A549 (cell line): ENCODE measurements at regions not wholly inside any gene's neighbourhood (a gene's known extent, or its start where the extent isn't known, plus 50 kb on each side); places are given as distances from the start of the nearest gene placed in this dataset.
A peak's percentile ranks its signal among the peaks of the same experiment; 100 is the strongest.

ENCODE experiments used
- ATAC-seq, 2 experiments: fragments of 200-7000 bp in 1 of 2; fragments of >200 bp in 1 of 2; cut with Nextera tagmentation in 1 of 2; cut with Tn5 transposase in 1 of 2; 3 replicates each; pipeline versions ENCODE4 v1.8.0 to v1.9.1; 2018 to 2020; ENCODE audit warnings: mild to moderate bottlenecking in 1 of 2, moderate library complexity in 1 of 2
- CTCF ChIA-PET: fragments of 300-600 bp; sonication (Branson Sonifier 250); formaldehyde crosslinking; extraction: SDS; loops from one replicate; lab custom pipeline; 2021; ENCODE audit warnings: antibody characterized with exemption, inconsistent platforms; lab: Yijun Ruan, JAX
- POLR2A ChIA-PET: fragments of 350-600 bp; formaldehyde crosslinking; extraction: SDS; loops from one replicate; lab custom pipeline; 2021; ENCODE audit warnings: antibody characterized with exemption, inconsistent platforms; lab: Yijun Ruan, JAX
- DNase-seq, 2 experiments: peaks; one replicate each; pipeline versions ENCODE4 v3.0.0 to v3.0.0-alpha.2; 2011 to 2016; ENCODE audit warnings: low read depth in 1 of 2, low spot score in 1 of 2
- FAIRE-seq: peaks from 2 replicates; lab custom pipeline; 2011; peaks lifted over from hg19 to GRCh38; lab: Jason Lieb, UNC
- H3K27ac ChIP-seq, 2 experiments: fragments of >200 bp; sonication (Bioruptor Twin); formaldehyde crosslinking; 3 replicates each; pipeline ENCODE4 v1.5.1; 2016 to 2017
- H3K4me1 ChIP-seq: fragments of >200 bp; sonication (Bioruptor Twin); formaldehyde crosslinking; 3 replicates; pipeline ENCODE4 v1.6.1; 2016
- H3K4me2 ChIP-seq: fragments of >200 bp; sonication (Bioruptor Twin); formaldehyde crosslinking; 3 replicates; pipeline ENCODE4 v1.6.1; 2016
- H3K4me3 ChIP-seq: fragments of >200 bp; sonication (Bioruptor Twin); formaldehyde crosslinking; 3 replicates; pipeline ENCODE4 v1.5.1; 2016
- H3K9me3 ChIP-seq: fragments of >200 bp; sonication (Bioruptor Twin); formaldehyde crosslinking; 3 replicates; pipeline ENCODE4 v1.6.1; 2016
- CEBPB ChIP-seq, 2 experiments: fragments of >200 bp in 1 of 2; sonication (Bioruptor Twin) in 1 of 2; formaldehyde crosslinking in 1 of 2; IDR thresholded peaks; 2 replicates each; pipeline ENCODE4 v1.6.1; 2012 to 2016
- EHF ChIP-seq: fragments of 250-450 bp; sonication (Bioruptor Pico); IDR thresholded peaks from 2 replicates; pipeline ENCODE4 v1.5.0; 2020; ENCODE audit warnings: mild to moderate bottlenecking
- HOXB13 ChIP-seq: fragments of 250-450 bp; sonication (Bioruptor Pico); IDR thresholded peaks from 2 replicates; pipeline ENCODE4 v1.5.0; 2020; ENCODE audit warnings: low read depth, mild to moderate bottlenecking, moderate library complexity
- HOXB5 ChIP-seq: fragments of 250-450 bp; sonication (Bioruptor Pico); IDR thresholded peaks from 2 replicates; pipeline ENCODE4 v1.5.0; 2020; ENCODE audit warnings: mild to moderate bottlenecking, moderate library complexity
- JUN ChIP-seq, 2 experiments: fragments of >200 bp; sonication (Bioruptor Twin); formaldehyde crosslinking; IDR thresholded peaks; 2 replicates in 1 of 2; 3 replicates in 1 of 2; pipeline ENCODE4 v1.6.1; 2016 to 2017
- KDM1A ChIP-seq: fragments of 200-600 bp; sonication (generic); IDR thresholded peaks from 2 replicates; pipeline ENCODE4 v1.6.1; 2016; ENCODE audit warnings: low read depth, mild to moderate bottlenecking
- MAFK ChIP-seq: fragments of 450-650 bp; IDR thresholded peaks from 2 replicates; pipeline ENCODE4 v1.6.1; 2014; ENCODE audit not compliant: partially characterized antibody
- NFE2L2 ChIP-seq: fragments of 150-350 bp; conservative IDR thresholded peaks from 2 replicates; pipeline ENCODE4 v1.6.1; 2014; ENCODE audit warnings: low read length
- NPAS2 ChIP-seq: fragments of 250-450 bp; sonication (Bioruptor Pico); IDR thresholded peaks from 2 replicates; pipeline ENCODE4 v1.8.0; 2022; ENCODE audit warnings: mild to moderate bottlenecking, moderate library complexity, borderline replicate concordance
- PHF8 ChIP-seq: fragments of 200-600 bp; sonication (generic); IDR thresholded peaks from 2 replicates; pipeline ENCODE4 v1.6.1; 2016; ENCODE audit warnings: low read depth, mild to moderate bottlenecking, antibody characterized with exemption, moderate library complexity, borderline replicate concordance
- RARB ChIP-seq: fragments of 250-450 bp; sonication (Bioruptor Pico); IDR thresholded peaks from 2 replicates; pipeline ENCODE4 v1.8.0; 2021; ENCODE audit warnings: mild to moderate bottlenecking, moderate library complexity
- ZC3H11A ChIP-seq: fragments of 450-650 bp; IDR thresholded peaks from 2 replicates; pipeline ENCODE4 v1.6.1; 2014; ENCODE audit warnings: antibody characterized with exemption, mild to moderate bottlenecking
- ZSCAN20 ChIP-seq: fragments of 250-450 bp; sonication (Bioruptor Pico); IDR thresholded peaks from 2 replicates; pipeline ENCODE4 v1.8.0; 2022; ENCODE audit warnings: mild to moderate bottlenecking, moderate library complexity
- WGBS: methylation state at CpG from one replicate; pipeline ENCODE4 v1.1.6; 2017; ENCODE audit errors: missing lambda C conversion rate; 5-methylcytosine and 5-hydroxymethylcytosine counted together
- TF ChIP-seq, protein P1 (sequence below): fragments of >200 bp; sonication (Bioruptor Twin); formaldehyde crosslinking; IDR thresholded peaks from 3 replicates; pipeline ENCODE4 v1.5.1; 2016
- TF ChIP-seq, protein P2 (sequence below): fragments of >200 bp; sonication (Bioruptor Twin); formaldehyde crosslinking; IDR thresholded peaks from 3 replicates; pipeline ENCODE4 v1.6.1; 2016
- TF ChIP-seq, protein P3 (sequence below): IDR thresholded peaks from 2 replicates; pipeline ENCODE4 v1.6.1; 2012
- TF ChIP-seq, protein P4 (sequence below): IDR thresholded peaks from 2 replicates; pipeline ENCODE4 v1.6.1; 2012; ENCODE audit warnings: low read depth, borderline replicate concordance
- TF ChIP-seq, protein P5 (sequence below): fragments of 450-650 bp; IDR thresholded peaks from 2 replicates; pipeline ENCODE4 v1.6.1; 2014; ENCODE audit warnings: antibody characterized with exemption
- TF ChIP-seq, protein P6 (sequence below): fragments of >200 bp; sonication (Bioruptor Twin); formaldehyde crosslinking; IDR thresholded peaks from 2 replicates; pipeline ENCODE4 v1.6.1; 2016

DNA sequence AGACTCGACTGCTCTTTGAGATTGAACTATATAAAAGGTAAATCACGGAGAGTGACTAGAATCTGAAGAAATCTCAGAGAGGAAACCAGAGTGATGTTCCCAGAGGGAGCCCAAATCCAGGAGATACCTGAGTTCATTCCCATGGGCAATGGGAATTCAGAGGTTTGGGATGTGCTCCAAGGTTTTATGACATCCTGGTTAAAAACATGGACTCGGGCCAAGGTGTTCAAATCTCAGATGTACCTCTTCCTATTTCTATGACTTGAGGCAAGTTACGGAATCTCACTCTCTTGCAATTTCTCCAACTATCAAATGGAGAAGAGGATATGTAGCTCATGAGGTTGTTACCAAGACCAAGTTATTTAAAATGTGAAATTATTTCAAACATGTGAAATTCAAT is 54.5 kb upstream of the RAB18 start:
- DNase-seq (no peak), FAIRE-seq (no peak), ATAC-seq (no peak)
- Histone ChIP-seq H3K4me2 (no peak overlapping the region), H3K27ac (no peak overlapping the region), H3K4me3 (no peak overlapping the region), H3K9me3 (no peaks in the 10 kb centered on the region), H3K4me1 (no peaks in the 10 kb centered on the region)
- CTCF ChIA-PET = interaction anchor here (1.0 kb wide), 1 partner anchor 792 kb away, joined by 3 read pairs; no protein-coding TSS in a partner anchor
- POLR2A ChIA-PET = no interaction called here
- WGBS = 28% methylated on average over 4 of the region's 4 CpGs
- TF ChIP-seq, protein P1, sequence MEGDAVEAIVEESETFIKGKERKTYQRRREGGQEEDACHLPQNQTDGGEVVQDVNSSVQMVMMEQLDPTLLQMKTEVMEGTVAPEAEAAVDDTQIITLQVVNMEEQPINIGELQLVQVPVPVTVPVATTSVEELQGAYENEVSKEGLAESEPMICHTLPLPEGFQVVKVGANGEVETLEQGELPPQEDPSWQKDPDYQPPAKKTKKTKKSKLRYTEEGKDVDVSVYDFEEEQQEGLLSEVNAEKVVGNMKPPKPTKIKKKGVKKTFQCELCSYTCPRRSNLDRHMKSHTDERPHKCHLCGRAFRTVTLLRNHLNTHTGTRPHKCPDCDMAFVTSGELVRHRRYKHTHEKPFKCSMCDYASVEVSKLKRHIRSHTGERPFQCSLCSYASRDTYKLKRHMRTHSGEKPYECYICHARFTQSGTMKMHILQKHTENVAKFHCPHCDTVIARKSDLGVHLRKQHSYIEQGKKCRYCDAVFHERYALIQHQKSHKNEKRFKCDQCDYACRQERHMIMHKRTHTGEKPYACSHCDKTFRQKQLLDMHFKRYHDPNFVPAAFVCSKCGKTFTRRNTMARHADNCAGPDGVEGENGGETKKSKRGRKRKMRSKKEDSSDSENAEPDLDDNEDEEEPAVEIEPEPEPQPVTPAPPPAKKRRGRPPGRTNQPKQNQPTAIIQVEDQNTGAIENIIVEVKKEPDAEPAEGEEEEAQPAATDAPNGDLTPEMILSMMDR = no peak
- TF ChIP-seq, protein P2, sequence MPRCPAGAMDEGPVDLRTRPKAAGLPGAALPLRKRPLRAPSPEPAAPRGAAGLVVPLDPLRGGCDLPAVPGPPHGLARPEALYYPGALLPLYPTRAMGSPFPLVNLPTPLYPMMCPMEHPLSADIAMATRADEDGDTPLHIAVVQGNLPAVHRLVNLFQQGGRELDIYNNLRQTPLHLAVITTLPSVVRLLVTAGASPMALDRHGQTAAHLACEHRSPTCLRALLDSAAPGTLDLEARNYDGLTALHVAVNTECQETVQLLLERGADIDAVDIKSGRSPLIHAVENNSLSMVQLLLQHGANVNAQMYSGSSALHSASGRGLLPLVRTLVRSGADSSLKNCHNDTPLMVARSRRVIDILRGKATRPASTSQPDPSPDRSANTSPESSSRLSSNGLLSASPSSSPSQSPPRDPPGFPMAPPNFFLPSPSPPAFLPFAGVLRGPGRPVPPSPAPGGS = no peak
- no peak for TF ChIP-seq NFE2L2
- TF ChIP-seq, protein P3, sequence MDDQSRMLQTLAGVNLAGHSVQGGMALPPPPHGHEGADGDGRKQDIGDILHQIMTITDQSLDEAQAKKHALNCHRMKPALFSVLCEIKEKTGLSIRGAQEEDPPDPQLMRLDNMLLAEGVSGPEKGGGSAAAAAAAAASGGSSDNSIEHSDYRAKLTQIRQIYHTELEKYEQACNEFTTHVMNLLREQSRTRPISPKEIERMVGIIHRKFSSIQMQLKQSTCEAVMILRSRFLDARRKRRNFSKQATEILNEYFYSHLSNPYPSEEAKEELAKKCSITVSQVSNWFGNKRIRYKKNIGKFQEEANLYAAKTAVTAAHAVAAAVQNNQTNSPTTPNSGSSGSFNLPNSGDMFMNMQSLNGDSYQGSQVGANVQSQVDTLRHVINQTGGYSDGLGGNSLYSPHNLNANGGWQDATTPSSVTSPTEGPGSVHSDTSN = no peak
- no peak for TF ChIP-seq NPAS2 (CRISPR knock-in tag)
- TF ChIP-seq PHF8 = no peak
- TF ChIP-seq CEBPB (IDR thresholded peaks at IDR 0.05) = no peak
- TF ChIP-seq ZC3H11A = no peak
- no peak for TF ChIP-seq HOXB13 (CRISPR knock-in tag)
- no peak for TF ChIP-seq JUN (IDR thresholded peaks at IDR 0.05)
- no peak for TF ChIP-seq RARB (CRISPR knock-in tag)
- TF ChIP-seq, protein P4, sequence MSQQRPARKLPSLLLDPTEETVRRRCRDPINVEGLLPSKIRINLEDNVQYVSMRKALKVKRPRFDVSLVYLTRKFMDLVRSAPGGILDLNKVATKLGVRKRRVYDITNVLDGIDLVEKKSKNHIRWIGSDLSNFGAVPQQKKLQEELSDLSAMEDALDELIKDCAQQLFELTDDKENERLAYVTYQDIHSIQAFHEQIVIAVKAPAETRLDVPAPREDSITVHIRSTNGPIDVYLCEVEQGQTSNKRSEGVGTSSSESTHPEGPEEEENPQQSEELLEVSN = no peak
- TF ChIP-seq, protein P5, sequence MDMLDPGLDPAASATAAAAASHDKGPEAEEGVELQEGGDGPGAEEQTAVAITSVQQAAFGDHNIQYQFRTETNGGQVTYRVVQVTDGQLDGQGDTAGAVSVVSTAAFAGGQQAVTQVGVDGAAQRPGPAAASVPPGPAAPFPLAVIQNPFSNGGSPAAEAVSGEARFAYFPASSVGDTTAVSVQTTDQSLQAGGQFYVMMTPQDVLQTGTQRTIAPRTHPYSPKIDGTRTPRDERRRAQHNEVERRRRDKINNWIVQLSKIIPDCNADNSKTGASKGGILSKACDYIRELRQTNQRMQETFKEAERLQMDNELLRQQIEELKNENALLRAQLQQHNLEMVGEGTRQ = no peak
- TF ChIP-seq, protein P6, sequence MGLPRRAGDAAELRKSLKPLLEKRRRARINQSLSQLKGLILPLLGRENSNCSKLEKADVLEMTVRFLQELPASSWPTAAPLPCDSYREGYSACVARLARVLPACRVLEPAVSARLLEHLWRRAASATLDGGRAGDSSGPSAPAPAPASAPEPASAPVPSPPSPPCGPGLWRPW = no peak
- TF ChIP-seq HOXB5 = no peak
- no peak for TF ChIP-seq MAFK
- TF ChIP-seq EHF (CRISPR knock-in tag) = no peak
- no peak for TF ChIP-seq ZSCAN20

DNA sequence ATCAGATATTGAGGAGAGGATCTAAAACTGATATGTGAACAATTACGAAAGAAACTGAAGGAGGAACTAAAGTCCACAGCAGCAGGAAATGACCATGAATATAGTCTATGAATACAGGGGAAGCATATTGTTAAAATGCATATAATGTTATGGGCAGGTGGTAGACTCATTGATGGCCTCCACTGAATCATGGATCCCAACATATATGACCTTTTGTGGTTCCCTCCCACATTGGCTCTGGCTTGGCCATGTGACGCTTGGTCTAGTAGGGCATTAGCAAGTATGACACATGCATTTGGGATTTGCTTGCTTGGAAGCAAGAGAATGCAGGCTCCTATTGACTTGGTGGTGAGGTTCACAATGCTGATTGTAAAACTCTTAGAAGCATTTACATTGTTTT is 55.2 kb upstream of the RAB18 start:
- no peak overlapping the region for H3K4me3 ChIP-seq
- TF ChIP-seq PHF8 (no peak), KDM1A (no peak)
- TF ChIP-seq, protein P5 = 0 out of 2 replicates have a peak, but pooled peaks have one; percentile 31
- TF ChIP-seq, all 56 proteins: peak for 1
- no peak overlapping the region for H3K27ac ChIP-seq
- no peaks in the 10 kb centered on the region for H3K9me3 ChIP-seq
- 51% methylated on average over 2 of the region's 2 CpGs for WGBS
- DNase-seq (peak in 1 of 2 experiments; percentile 17), FAIRE-seq (no peak), ATAC-seq (no peak)
- CTCF ChIA-PET = interaction anchor here (0.6 to 1.3 kb wide), 2 partner anchors 10 to 42 kb away, joined by 3 to 5 read pairs; no protein-coding TSS in a partner anchor
- POLR2A ChIA-PET = no interaction called here
- no peaks in the 10 kb centered on the region for H3K4me1 ChIP-seq
- H3K4me2 ChIP-seq = no peak overlapping the region
